ENCODE measurements at regions not wholly inside any gene's neighbourhood (a gene's known extent, or its start where the extent isn't known, plus 50 kb on each side); places are given as distances from the start of the nearest gene placed in this dataset.

GRCh38 chr19:34856052-34856451 is 70.7 kb upstream of the ZNF30 start:
- Histone ChIP-seq H3K79me2 (ENCODE audit: control insufficient read depth, insufficient read depth, low read length) (no peaks in the 10 kb centered on the region), H3K4me3 (replicated peaks in 1 of 4; ENCODE audit: control extremely low read depth in 1 of 4, insufficient read depth in 1 of 4, low read depth in 3 of 4, low read length in 4 of 4) (no peak overlapping the region), H3K9me3 (ENCODE audit: control insufficient read depth, insufficient read depth, low read depth, low read length) (no peaks in the 10 kb centered on the region), H3K27me3 (ENCODE audit: control insufficient read depth, insufficient read depth, low read length) (no peaks in the 10 kb centered on the region), H3K9ac (ENCODE audit: insufficient read depth, low read length) (no peak overlapping the region), H2AFZ (ENCODE audit: low read length) (no peak overlapping the region), H4K20me1 (ENCODE audit: control insufficient read depth, extremely low read depth, insufficient read depth, low read length) (no peaks in the 10 kb centered on the region), H3K36me3 (ENCODE audit: control insufficient read depth, insufficient read depth, low read length) (no peaks in the 10 kb centered on the region), H3K4me2 (ENCODE audit: extremely low read depth, insufficient read depth, low read length) (no peak overlapping the region), H3K4me1 (ENCODE audit: control insufficient read depth, extremely low read depth, insufficient read depth, low read length) (no peaks in the 10 kb centered on the region), H3K27ac (ENCODE audit: insufficient read depth, low read length) (no peak overlapping the region)
- TF ChIP-seq CTCF (conservative IDR thresholded peaks at IDR 0.05 in 1 of 2, IDR thresholded peaks at IDR 0.05 in 1 of 2; ENCODE audit: low read depth in 1 of 2, low read length in 2 of 2) (no peak), EZH2 (IDR thresholded peaks at IDR 0.05; ENCODE audit: low read length, missing control alignments) (no peak)
- DNase-seq (ENCODE audit: low read depth in 2 of 2): no peak

GRCh38 chr19:34853369-34853768 is 73.3 kb upstream of the ZNF30 start:
- H3K9me3 ChIP-seq (ENCODE audit: control insufficient read depth, insufficient read depth, low read depth, low read length): no peaks in the 10 kb centered on the region

GRCh38 chr19:34852669-34853068 is 74.0 kb upstream of the ZNF30 start:
- no peaks in the 10 kb centered on the region for H3K27me3 ChIP-seq (ENCODE audit: control insufficient read depth, insufficient read depth, low read length)
- H3K36me3 ChIP-seq (ENCODE audit: control insufficient read depth, insufficient read depth, low read length): no peaks in the 10 kb centered on the region
- no peak overlapping the region for H3K4me2 ChIP-seq (ENCODE audit: extremely low read depth, insufficient read depth, low read length)
- H4K20me1 ChIP-seq (ENCODE audit: control insufficient read depth, extremely low read depth, insufficient read depth, low read length): no peaks in the 10 kb centered on the region
- H3K9ac ChIP-seq (ENCODE audit: insufficient read depth, low read length): no peak overlapping the region
- no peak overlapping the region for H2AFZ ChIP-seq (ENCODE audit: low read length)
- no peak overlapping the region for H3K4me3 ChIP-seq (replicated peaks in 1 of 4; ENCODE audit: control extremely low read depth in 1 of 4, insufficient read depth in 1 of 4, low read depth in 3 of 4, low read length in 4 of 4)
- H3K79me2 ChIP-seq (ENCODE audit: control insufficient read depth, insufficient read depth, low read length): no peaks in the 10 kb centered on the region
- no peak overlapping the region for H3K27ac ChIP-seq (ENCODE audit: insufficient read depth, low read length)
- TF ChIP-seq CTCF (conservative IDR thresholded peaks at IDR 0.05 in 1 of 2, IDR thresholded peaks at IDR 0.05 in 1 of 2; ENCODE audit: low read depth in 1 of 2, low read length in 2 of 2): no peak
- H3K4me1 ChIP-seq (ENCODE audit: control insufficient read depth, extremely low read depth, insufficient read depth, low read length): no peaks in the 10 kb centered on the region
- no peak for DNase-seq (ENCODE audit: low read depth in 2 of 2)
- no peaks in the 10 kb centered on the region for H3K9me3 ChIP-seq (ENCODE audit: control insufficient read depth, insufficient read depth, low read depth, low read length)

More at GRCh38 chr19:34853369-34853768, 73.3 kb upstream of the ZNF30 start:
- no peak overlapping the region for H3K9ac ChIP-seq (ENCODE audit: insufficient read depth, low read length)
- no peaks in the 10 kb centered on the region for H3K27me3 ChIP-seq (ENCODE audit: control insufficient read depth, insufficient read depth, low read length)
- DNase-seq (ENCODE audit: low read depth in 2 of 2): no peak
- no peak for TF ChIP-seq EZH2 (IDR thresholded peaks at IDR 0.05; ENCODE audit: low read length, missing control alignments)
- TF ChIP-seq CTCF (conservative IDR thresholded peaks at IDR 0.05 in 1 of 2, IDR thresholded peaks at IDR 0.05 in 1 of 2; ENCODE audit: low read depth in 1 of 2, low read length in 2 of 2): no peak
- no peaks in the 10 kb centered on the region for H3K79me2 ChIP-seq (ENCODE audit: control insufficient read depth, insufficient read depth, low read length)
- H3K4me3 ChIP-seq (replicated peaks in 1 of 4; ENCODE audit: control extremely low read depth in 1 of 4, insufficient read depth in 1 of 4, low read depth in 3 of 4, low read length in 4 of 4): no peak overlapping the region
- no peaks in the 10 kb centered on the region for H3K36me3 ChIP-seq (ENCODE audit: control insufficient read depth, insufficient read depth, low read length)
- H4K20me1 ChIP-seq (ENCODE audit: control insufficient read depth, extremely low read depth, insufficient read depth, low read length): no peaks in the 10 kb centered on the region
- H3K4me2 ChIP-seq (ENCODE audit: extremely low read depth, insufficient read depth, low read length): no peak overlapping the region
- H3K27ac ChIP-seq (ENCODE audit: insufficient read depth, low read length): no peak overlapping the region
- H3K4me1 ChIP-seq (ENCODE audit: control insufficient read depth, extremely low read depth, insufficient read depth, low read length): no peaks in the 10 kb centered on the region
- no peak overlapping the region for H2AFZ ChIP-seq (ENCODE audit: low read length)

Measured in fibroblast of lung (primary cell).